Ishikawa (cell line): ENCODE measurements at regions not wholly inside any gene's neighbourhood (a gene's known extent, or its start where the extent isn't known, plus 50 kb on each side); places are given as distances from the start of the nearest gene placed in this dataset.

ENCODE experiments used
- CEBPB ChIP-seq: IDR thresholded peaks from 2 replicates; pipeline ENCODE4 v1.6.1; 2012
- EP300 ChIP-seq: IDR thresholded peaks from 2 replicates; pipeline ENCODE4 v1.6.1; 2012; ENCODE audit warnings: borderline replicate concordance
- REST ChIP-seq: IDR thresholded peaks from 2 replicates; pipeline ENCODE4 v1.6.1; 2012; ENCODE audit warnings: low read depth, mild to moderate bottlenecking
- TCF12 ChIP-seq: IDR thresholded peaks from 2 replicates; pipeline ENCODE4 v1.6.1; 2012; ENCODE audit warnings: low read depth
- USF1 ChIP-seq: IDR thresholded peaks from 2 replicates; pipeline ENCODE4 v1.6.1; 2012

GRCh38 chr2:60368456-60368855 lies 185.0 kb downstream of the BCL11A start:
- TF ChIP-seq REST (no peak), TCF12 (no peak), EP300 (no peak), USF1 (no peak), CEBPB (no peak)
